HCT116 (cell line): ENCODE measurements at regions not wholly inside any gene's neighbourhood (a gene's known extent, or its start where the extent isn't known, plus 50 kb on each side); places are given as distances from the start of the nearest gene placed in this dataset.

Experiments used
- ATAC-seq: fragments of 200-7000 bp; cut with Tn5 transposase; 2 replicates; pipeline ENCODE4 v1.9.1; 2020; ENCODE audit warnings: mild to moderate bottlenecking, moderate library complexity
- BruUV-seq: library from RNA; stranded (reverse); fragments of 400-500 nt; replicated peaks from 2 replicates; lab custom pipeline; 2021; lab: Mats Ljungman, UMichigan
- CTCF ChIA-PET: fragments of 300-600 bp; sonication (Branson Sonifier 250); formaldehyde crosslinking; loops from one replicate; lab custom pipeline; 2021; ENCODE audit warnings: antibody characterized with exemption; lab: Charles Lee
- POLR2A ChIA-PET: fragments of 300-600, 350-600 bp; sonication (Branson Sonifier 250); formaldehyde crosslinking; loops from one replicate; lab custom pipeline; 2021; ENCODE audit warnings: antibody characterized with exemption; lab: Charles Lee
- RAD21 ChIA-PET, 2 experiments: fragments of 300-600 bp; sonication (Branson Sonifier 250); formaldehyde crosslinking; loops; one replicate each; lab custom pipeline; 2023; ENCODE audit warnings: low total read pairs in 2 of 2; ENCODE audit not compliant: uncharacterized antibody in 2 of 2, unreplicated experiment in 2 of 2, low non-redundant PET in 1 of 2; lab: Charles Lee
- DNase-seq: peaks from one replicate; pipeline ENCODE4 v3.0.0-alpha.2; 2010; ENCODE audit warnings: low read depth, low spot score
- H2AFZ ChIP-seq: fragments of 200-600 bp; shearing (Covaris generic), sonication (generic); 2 replicates; pipeline ENCODE4 v1.6.1; 2017; ENCODE audit warnings: low read depth, mixed run types, mixed read lengths, antibody characterized with exemption, low read length; ENCODE audit not compliant: poor library complexity, severe bottlenecking
- H3K27ac ChIP-seq: 2 replicates; pipeline ENCODE4 v1.5.1; 2012; ENCODE audit warnings: low read depth, low read length
- H3K27me3 ChIP-seq: fragments of 200-600 bp; sonication (generic); 2 replicates; pipeline ENCODE4 v1.6.1; 2016; ENCODE audit warnings: mixed run types, low read length, mixed read lengths; ENCODE audit not compliant: insufficient read depth
- H3K36me3 ChIP-seq, 2 experiments: fragments of 200-500 bp in 1 of 2; fragments of 200-600 bp in 1 of 2; sonication (Bioruptor generic) in 1 of 2; sonication (generic) in 1 of 2; 2 replicates each; pipeline versions ENCODE4 v1.5.1 to v1.6.1; 2014 to 2016; ENCODE audit warnings: low read length in 2 of 2, inconsistent platforms in 1 of 2, mixed read lengths in 1 of 2, mixed run types in 1 of 2; ENCODE audit not compliant: insufficient read depth in 2 of 2, control insufficient read depth in 1 of 2
- H3K4me1 ChIP-seq, 2 experiments: fragments of 200-600 bp in 1 of 2; sonication (generic) in 1 of 2; 2 replicates each; pipeline versions ENCODE4 v1.5.1 to v1.6.1; 2012 to 2017; ENCODE audit warnings: low read length in 2 of 2, inconsistent platforms in 1 of 2, mild to moderate bottlenecking in 1 of 2, mixed read lengths in 1 of 2, mixed run types in 1 of 2, moderate library complexity in 1 of 2; ENCODE audit not compliant: insufficient read depth in 2 of 2, control insufficient read depth in 1 of 2
- H3K4me2 ChIP-seq: fragments of 200-600 bp; sonication (generic); 2 replicates; pipeline ENCODE4 v1.6.1; 2017; ENCODE audit warnings: mixed run types, low read length, mixed read lengths
- H3K4me3 ChIP-seq, 2 experiments: fragments of 200-600 bp in 1 of 2; sonication (generic) in 1 of 2; replicated peaks in 1 of 2; 2 replicates each; pipeline ENCODE4 v1.5.1; 2011 to 2016; ENCODE audit warnings: low read length in 2 of 2, control low read depth in 1 of 2, low read depth in 1 of 2, mild to moderate bottlenecking in 1 of 2, mixed read lengths in 1 of 2, mixed run types in 1 of 2
- H3K79me2 ChIP-seq: fragments of 200-600 bp; sonication (generic); 2 replicates; pipeline ENCODE4 v1.6.1; 2017; ENCODE audit warnings: mild to moderate bottlenecking, mixed run types, low read length, moderate library complexity, mixed read lengths; ENCODE audit not compliant: insufficient read depth
- H3K9ac ChIP-seq: fragments of 200-600 bp; sonication (generic); 2 replicates; pipeline ENCODE4 v1.6.1; 2016; ENCODE audit warnings: low read length, mixed read lengths
- H3K9me2 ChIP-seq: fragments of 200-600 bp; sonication (generic), shearing (Covaris generic); 2 replicates; pipeline ENCODE4 v1.6.1; 2017; ENCODE audit warnings: mixed run types, mild to moderate bottlenecking, moderate library complexity; ENCODE audit not compliant: insufficient read depth
- H3K9me3 ChIP-seq, 2 experiments: fragments of 200-500 bp in 1 of 2; fragments of 200-600 bp in 1 of 2; sonication (Bioruptor generic) in 1 of 2; sonication (generic) in 1 of 2; 2 replicates each; pipeline ENCODE4 v1.6.1; 2014 to 2017; ENCODE audit warnings: low read length in 2 of 2, mixed read lengths in 2 of 2, inconsistent platforms in 1 of 2, low read depth in 1 of 2, mild to moderate bottlenecking in 1 of 2, mixed run types in 1 of 2, moderate library complexity in 1 of 2; ENCODE audit not compliant: control insufficient read depth in 1 of 2, insufficient read depth in 1 of 2
- H4K20me1 ChIP-seq: fragments of 200-600 bp; sonication (generic), shearing (Covaris generic); 2 replicates; pipeline ENCODE4 v1.6.1; 2017; ENCODE audit warnings: mixed run types, mild to moderate bottlenecking, moderate library complexity; ENCODE audit not compliant: insufficient read depth
- ATF3 ChIP-seq: IDR thresholded peaks from 2 replicates; pipeline ENCODE4 v1.6.1; 2012
- CBX3 ChIP-seq: IDR thresholded peaks from 2 replicates; pipeline ENCODE4 v1.6.1; 2012; ENCODE audit warnings: low read depth
- CEBPB ChIP-seq: IDR thresholded peaks from 2 replicates; pipeline ENCODE4 v1.6.1; 2012; ENCODE audit warnings: low read depth
- EGR1 ChIP-seq: IDR thresholded peaks from 2 replicates; pipeline ENCODE4 v1.6.1; 2012; ENCODE audit warnings: low read depth
- ELF1 ChIP-seq: IDR thresholded peaks from 2 replicates; pipeline ENCODE4 v1.6.1; 2012; ENCODE audit warnings: low read depth, borderline replicate concordance
- EZH2 ChIP-seq: fragments of 200-600 bp; sonication (generic); IDR thresholded peaks from 2 replicates; pipeline ENCODE4 v1.6.1; 2017; ENCODE audit warnings: antibody characterized with exemption, mixed run types
- EZH2phosphoT487 ChIP-seq: fragments of 200-600 bp; IDR thresholded peaks from 2 replicates; pipeline ENCODE4 v1.6.1; 2018; ENCODE audit warnings: antibody characterized with exemption, borderline replicate concordance
- FOSL1 ChIP-seq: IDR thresholded peaks from 2 replicates; pipeline ENCODE4 v1.6.1; 2012; ENCODE audit warnings: low read depth
- POLR2A ChIP-seq: IDR thresholded peaks from 2 replicates; pipeline ENCODE4 v1.7.0; 2011; ENCODE audit warnings: borderline replicate concordance; ENCODE audit not compliant: insufficient read depth, insufficient read length; ENCODE audit errors: extremely low read depth
- POLR2AphosphoS5 ChIP-seq: IDR thresholded peaks from 2 replicates; pipeline ENCODE4 v1.6.1; 2011; ENCODE audit warnings: mild to moderate bottlenecking, low read depth, low read length, moderate library complexity
- SIN3A ChIP-seq: IDR thresholded peaks from 2 replicates; pipeline ENCODE4 v1.6.1; 2012; ENCODE audit warnings: low read depth
- SP1 ChIP-seq: IDR thresholded peaks from 2 replicates; pipeline ENCODE4 v1.6.1; 2012; ENCODE audit warnings: low read depth
- SRF ChIP-seq: IDR thresholded peaks from 2 replicates; pipeline ENCODE4 v1.6.1; 2012; ENCODE audit warnings: low read depth
- TCF7L2 ChIP-seq: IDR thresholded peaks from 2 replicates; pipeline ENCODE4 v1.7.0; 2011; ENCODE audit warnings: borderline replicate concordance, inconsistent platforms; ENCODE audit not compliant: insufficient read depth, insufficient read length; ENCODE audit errors: extremely low read depth
- YY1 ChIP-seq: IDR thresholded peaks from 2 replicates; pipeline ENCODE4 v1.6.1; 2011; ENCODE audit warnings: low read length, low read depth, moderate library complexity, mild to moderate bottlenecking; ENCODE audit not compliant: insufficient replicate concordance; ENCODE audit errors: extremely low read depth
- ZFX ChIP-seq: fragments of 450-650 bp; IDR thresholded peaks from 2 replicates; pipeline ENCODE4 v1.6.1; 2017
- ZNF274 ChIP-seq: fragments of 200-500 bp; sonication (Bioruptor generic); IDR thresholded peaks from 2 replicates; pipeline ENCODE4 v1.6.1; 2014; ENCODE audit warnings: mild to moderate bottlenecking, low read depth, low read length, inconsistent platforms
- intact Hi-C: fragments of 100-400 bp; cut with micrococcal nuclease; formaldehyde crosslinking; loops from 2 replicates; pipeline ENCODE4 v1.10.0; 2022
- TF ChIP-seq, protein P1 (sequence below), 3 experiments: fragments of 200-600 bp in 1 of 3; sonication (generic) in 1 of 3; IDR thresholded peaks in 2 of 3; conservative IDR thresholded peaks in 1 of 3; 2 replicates each; pipeline ENCODE4 v1.5.1; 2012 to 2017; ENCODE audit warnings: low read depth in 2 of 3, low read length in 2 of 3, antibody characterized with exemption in 1 of 3, borderline replicate concordance in 1 of 3, control low read depth in 1 of 3, mild to moderate bottlenecking in 1 of 3, mixed read lengths in 1 of 3, mixed run types in 1 of 3, moderate library complexity in 1 of 3; ENCODE audit not compliant: insufficient read depth in 1 of 3
- TF ChIP-seq, protein P2 (sequence below): IDR thresholded peaks from 2 replicates; pipeline ENCODE4 v1.6.1; 2012
- TF ChIP-seq, protein P3 (sequence below): IDR thresholded peaks from 2 replicates; pipeline ENCODE4 v1.6.1; 2012; ENCODE audit warnings: low read depth

DNA sequence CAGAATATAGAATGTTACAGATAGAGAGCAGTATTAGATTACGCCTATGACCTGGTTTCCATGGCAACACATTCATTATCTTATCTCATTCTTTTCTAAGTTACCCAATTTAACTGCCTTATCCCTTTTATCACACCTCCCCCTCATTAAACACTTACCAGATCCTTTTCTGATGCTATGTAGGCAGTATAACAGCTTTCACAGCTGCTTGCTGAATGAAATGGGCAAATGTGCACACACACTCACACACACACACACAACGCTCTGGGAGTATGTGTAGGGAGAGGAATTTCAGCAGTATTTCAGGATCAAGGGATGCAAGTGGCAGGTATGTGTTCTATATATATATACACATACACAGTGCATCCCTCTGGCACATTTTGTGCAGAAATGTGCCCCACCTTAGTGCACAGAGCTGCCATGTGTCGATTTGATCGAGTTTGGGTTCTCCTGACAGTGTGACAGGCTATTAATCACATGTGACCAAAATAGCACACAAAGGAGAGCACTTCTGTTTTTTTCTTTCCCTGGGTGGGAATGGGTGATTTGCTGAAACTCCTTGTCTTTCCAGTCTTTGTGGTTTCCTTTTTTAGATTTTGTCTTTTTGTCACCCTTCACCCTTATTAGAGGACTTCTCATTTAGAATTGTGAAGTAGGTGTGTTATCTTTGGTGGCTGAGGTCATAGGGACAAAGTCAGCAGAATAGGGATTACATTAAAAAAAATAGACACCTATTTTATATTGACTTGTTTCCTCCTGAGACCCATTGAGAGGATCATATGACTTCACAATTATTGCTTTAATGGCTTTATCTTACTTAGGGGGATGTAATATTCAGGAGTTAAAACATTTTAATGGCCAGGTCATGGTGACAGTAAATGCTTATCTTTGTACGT, 553.7 kb downstream of the PDCD6IP start:
- ATAC-seq (no peak), DNase-seq (no peak)
- Histone ChIP-seq H3K4me1 (no peaks in the 10 kb centered on the region), H4K20me1 (no peaks in the 10 kb centered on the region), H3K79me2 (no peaks in the 10 kb centered on the region), H3K9ac (no peak overlapping the region), H3K27me3 (no peaks in the 10 kb centered on the region), H3K9me2 (no peaks in the 10 kb centered on the region), H3K4me3 (no peak overlapping the region), H3K36me3 (no peaks in the 10 kb centered on the region), H2AFZ (no peak overlapping the region), H3K4me2 (no peak overlapping the region), H3K9me3 (no peaks in the 10 kb centered on the region), H3K27ac (no peak overlapping the region)
- POLR2A ChIA-PET = no interaction called here
- no peak for TF ChIP-seq ZNF274
- TF ChIP-seq ZFX = no peak
- TF ChIP-seq, protein P1, sequence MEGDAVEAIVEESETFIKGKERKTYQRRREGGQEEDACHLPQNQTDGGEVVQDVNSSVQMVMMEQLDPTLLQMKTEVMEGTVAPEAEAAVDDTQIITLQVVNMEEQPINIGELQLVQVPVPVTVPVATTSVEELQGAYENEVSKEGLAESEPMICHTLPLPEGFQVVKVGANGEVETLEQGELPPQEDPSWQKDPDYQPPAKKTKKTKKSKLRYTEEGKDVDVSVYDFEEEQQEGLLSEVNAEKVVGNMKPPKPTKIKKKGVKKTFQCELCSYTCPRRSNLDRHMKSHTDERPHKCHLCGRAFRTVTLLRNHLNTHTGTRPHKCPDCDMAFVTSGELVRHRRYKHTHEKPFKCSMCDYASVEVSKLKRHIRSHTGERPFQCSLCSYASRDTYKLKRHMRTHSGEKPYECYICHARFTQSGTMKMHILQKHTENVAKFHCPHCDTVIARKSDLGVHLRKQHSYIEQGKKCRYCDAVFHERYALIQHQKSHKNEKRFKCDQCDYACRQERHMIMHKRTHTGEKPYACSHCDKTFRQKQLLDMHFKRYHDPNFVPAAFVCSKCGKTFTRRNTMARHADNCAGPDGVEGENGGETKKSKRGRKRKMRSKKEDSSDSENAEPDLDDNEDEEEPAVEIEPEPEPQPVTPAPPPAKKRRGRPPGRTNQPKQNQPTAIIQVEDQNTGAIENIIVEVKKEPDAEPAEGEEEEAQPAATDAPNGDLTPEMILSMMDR (IDR thresholded peaks at IDR 0.05 in 2 of 3, conservative IDR thresholded peaks at IDR 0.05 in 1 of 3; ENCODE audit: borderline replicate concordance in 1 of 3, insufficient read depth in 1 of 3, low read depth in 2 of 3, low read length in 2 of 3) = no peak
- no peak for TF ChIP-seq EZH2
- no peak for TF ChIP-seq EZH2phosphoT487
- TF ChIP-seq, protein P2, sequence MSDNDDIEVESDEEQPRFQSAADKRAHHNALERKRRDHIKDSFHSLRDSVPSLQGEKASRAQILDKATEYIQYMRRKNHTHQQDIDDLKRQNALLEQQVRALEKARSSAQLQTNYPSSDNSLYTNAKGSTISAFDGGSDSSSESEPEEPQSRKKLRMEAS = no peak
- no peak for TF ChIP-seq POLR2A
- TF ChIP-seq SIN3A = no peak
- TF ChIP-seq SP1 = no peak
- TF ChIP-seq, protein P3, sequence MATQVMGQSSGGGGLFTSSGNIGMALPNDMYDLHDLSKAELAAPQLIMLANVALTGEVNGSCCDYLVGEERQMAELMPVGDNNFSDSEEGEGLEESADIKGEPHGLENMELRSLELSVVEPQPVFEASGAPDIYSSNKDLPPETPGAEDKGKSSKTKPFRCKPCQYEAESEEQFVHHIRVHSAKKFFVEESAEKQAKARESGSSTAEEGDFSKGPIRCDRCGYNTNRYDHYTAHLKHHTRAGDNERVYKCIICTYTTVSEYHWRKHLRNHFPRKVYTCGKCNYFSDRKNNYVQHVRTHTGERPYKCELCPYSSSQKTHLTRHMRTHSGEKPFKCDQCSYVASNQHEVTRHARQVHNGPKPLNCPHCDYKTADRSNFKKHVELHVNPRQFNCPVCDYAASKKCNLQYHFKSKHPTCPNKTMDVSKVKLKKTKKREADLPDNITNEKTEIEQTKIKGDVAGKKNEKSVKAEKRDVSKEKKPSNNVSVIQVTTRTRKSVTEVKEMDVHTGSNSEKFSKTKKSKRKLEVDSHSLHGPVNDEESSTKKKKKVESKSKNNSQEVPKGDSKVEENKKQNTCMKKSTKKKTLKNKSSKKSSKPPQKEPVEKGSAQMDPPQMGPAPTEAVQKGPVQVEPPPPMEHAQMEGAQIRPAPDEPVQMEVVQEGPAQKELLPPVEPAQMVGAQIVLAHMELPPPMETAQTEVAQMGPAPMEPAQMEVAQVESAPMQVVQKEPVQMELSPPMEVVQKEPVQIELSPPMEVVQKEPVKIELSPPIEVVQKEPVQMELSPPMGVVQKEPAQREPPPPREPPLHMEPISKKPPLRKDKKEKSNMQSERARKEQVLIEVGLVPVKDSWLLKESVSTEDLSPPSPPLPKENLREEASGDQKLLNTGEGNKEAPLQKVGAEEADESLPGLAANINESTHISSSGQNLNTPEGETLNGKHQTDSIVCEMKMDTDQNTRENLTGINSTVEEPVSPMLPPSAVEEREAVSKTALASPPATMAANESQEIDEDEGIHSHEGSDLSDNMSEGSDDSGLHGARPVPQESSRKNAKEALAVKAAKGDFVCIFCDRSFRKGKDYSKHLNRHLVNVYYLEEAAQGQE = no peak
- TF ChIP-seq EGR1 = no peak
- TF ChIP-seq ELF1 = no peak
- TF ChIP-seq YY1 = no peak
- no peak for TF ChIP-seq FOSL1
- no peak for TF ChIP-seq POLR2AphosphoS5
- no peak for TF ChIP-seq SRF
- no peak for TF ChIP-seq CBX3
- TF ChIP-seq CEBPB = no peak
- no peak for TF ChIP-seq TCF7L2
- no peak for TF ChIP-seq ATF3
- CTCF ChIA-PET = no interaction called here
- intact Hi-C loops = no loop called here
- RAD21 ChIA-PET = no interaction called here
- no TSS peak for BruUV-seq
